Activated naive CD4-positive, alpha-beta T cell treated with anti-CD3 and anti-CD28 coated beads for 36 hours (primary cell): ENCODE measurements at regions not wholly inside any gene's neighbourhood (a gene's known extent, or its start where the extent isn't known, plus 50 kb on each side); places are given as distances from the start of the nearest gene placed in this dataset.

Experiments used
- CTCF ChIA-PET: fragments of 350-600 bp; sonication (Branson Sonifier 250); formaldehyde crosslinking; loops from one replicate; lab custom pipeline; 2021; ENCODE audit warnings: antibody characterized with exemption; lab: Charles Lee
- DNase-seq: peaks from one replicate; pipeline ENCODE4 v3.0.0-alpha.2; 2020
- H3K27ac Mint-ChIP-seq: one replicate; pipeline ENCODE4 v1.8.0; 2021; ENCODE audit warnings: mild to moderate bottlenecking, mixed read lengths
- H3K27me3 Mint-ChIP-seq: one replicate; pipeline ENCODE4 v1.8.0; 2021; ENCODE audit warnings: low read depth, mixed read lengths
- H3K36me3 Mint-ChIP-seq: one replicate; pipeline ENCODE4 v1.8.0; 2021; ENCODE audit warnings: low read depth, mixed read lengths
- H3K4me1 Mint-ChIP-seq: one replicate; pipeline ENCODE4 v1.8.0; 2021; ENCODE audit warnings: low read depth, mixed read lengths
- H3K4me3 Mint-ChIP-seq: one replicate; pipeline ENCODE4 v1.8.0; 2021; ENCODE audit warnings: mild to moderate bottlenecking, moderate library complexity, mixed read lengths
- H3K9me3 Mint-ChIP-seq: one replicate; pipeline ENCODE4 v1.8.0; 2021; ENCODE audit warnings: mixed read lengths
- intact Hi-C: fragments of 100-400 bp; cut with micrococcal nuclease; formaldehyde crosslinking; loops from one replicate; pipeline ENCODE4 v1.15.1; 2023

- CTCF ChIA-PET: interaction anchor here (0.7 kb wide), 1 partner anchor 448 kb away, joined by 4 read pairs; no protein-coding TSS in a partner anchor
- intact Hi-C loops: loop anchor here (1.0 to 10.0 kb wide), 3 partner anchors 448 to 561 kb away; no protein-coding TSS in a partner anchor
- H3K9me3 Mint-ChIP-seq: no peaks in the 10 kb centered on the region
- no peaks in the 10 kb centered on the region for H3K4me1 Mint-ChIP-seq
- H3K27ac Mint-ChIP-seq: no peak overlapping the region
- DNase-seq: peak; percentile 32
- H3K4me3 Mint-ChIP-seq: no peak overlapping the region
- peaks cover 2% of the 10 kb centered on the region for H3K27me3 Mint-ChIP-seq
- no peaks in the 10 kb centered on the region for H3K36me3 Mint-ChIP-seq
Observed at GRCh38 chr12:118853634-118854033, 127.7 kb upstream of the SRRM4 start.

- Mint-ChIP-seq H3K4me3 (no peak overlapping the region), H3K4me1 (no peaks in the 10 kb centered on the region), H3K36me3 (no peaks in the 10 kb centered on the region), H3K27ac (no peak overlapping the region), H3K27me3 (peaks cover 2% of the 10 kb centered on the region), H3K9me3 (no peaks in the 10 kb centered on the region)
- CTCF ChIA-PET: no interaction called here
- DNase-seq: no peak
- intact Hi-C loops: loop anchor here (10.0 kb wide), 1 partner anchor 559 kb away; no protein-coding TSS in a partner anchor
Observed at GRCh38 chr12:118855858-118856257, 125.5 kb upstream of the SRRM4 start.

- Mint-ChIP-seq H3K4me3 (no peak overlapping the region), H3K9me3 (no peaks in the 10 kb centered on the region), H3K27ac (no peak overlapping the region), H3K36me3 (no peaks in the 10 kb centered on the region), H3K27me3 (peaks cover 5% of the 10 kb centered on the region), H3K4me1 (no peaks in the 10 kb centered on the region)
- intact Hi-C loops: no loop called here
- peak; percentile 7 for DNase-seq
- CTCF ChIA-PET: no interaction called here
Observed at GRCh38 chr12:118866346-118866745, 115.0 kb upstream of the SRRM4 start.

DNA sequence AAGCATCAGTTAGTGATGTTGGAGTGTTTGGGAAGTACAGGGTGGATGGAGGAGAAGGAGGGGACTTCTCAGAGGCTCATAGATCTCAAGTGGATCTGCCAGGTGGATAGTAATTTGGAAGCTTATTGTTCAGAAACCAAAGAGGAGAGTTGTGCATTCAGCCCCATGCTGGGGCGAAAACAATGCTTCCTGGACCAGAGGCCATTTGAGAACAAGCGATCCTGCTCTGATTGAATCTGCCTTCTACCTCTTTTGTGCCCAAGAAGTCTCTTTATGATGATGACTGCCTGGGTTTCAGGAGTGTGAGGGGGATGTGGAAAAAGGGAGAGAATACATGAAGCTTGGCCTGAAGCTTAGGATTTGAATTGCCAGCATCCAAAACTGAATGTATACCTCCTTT lies 110.8 kb upstream of the SRRM4 start:
- CTCF ChIA-PET: no interaction called here

DNA sequence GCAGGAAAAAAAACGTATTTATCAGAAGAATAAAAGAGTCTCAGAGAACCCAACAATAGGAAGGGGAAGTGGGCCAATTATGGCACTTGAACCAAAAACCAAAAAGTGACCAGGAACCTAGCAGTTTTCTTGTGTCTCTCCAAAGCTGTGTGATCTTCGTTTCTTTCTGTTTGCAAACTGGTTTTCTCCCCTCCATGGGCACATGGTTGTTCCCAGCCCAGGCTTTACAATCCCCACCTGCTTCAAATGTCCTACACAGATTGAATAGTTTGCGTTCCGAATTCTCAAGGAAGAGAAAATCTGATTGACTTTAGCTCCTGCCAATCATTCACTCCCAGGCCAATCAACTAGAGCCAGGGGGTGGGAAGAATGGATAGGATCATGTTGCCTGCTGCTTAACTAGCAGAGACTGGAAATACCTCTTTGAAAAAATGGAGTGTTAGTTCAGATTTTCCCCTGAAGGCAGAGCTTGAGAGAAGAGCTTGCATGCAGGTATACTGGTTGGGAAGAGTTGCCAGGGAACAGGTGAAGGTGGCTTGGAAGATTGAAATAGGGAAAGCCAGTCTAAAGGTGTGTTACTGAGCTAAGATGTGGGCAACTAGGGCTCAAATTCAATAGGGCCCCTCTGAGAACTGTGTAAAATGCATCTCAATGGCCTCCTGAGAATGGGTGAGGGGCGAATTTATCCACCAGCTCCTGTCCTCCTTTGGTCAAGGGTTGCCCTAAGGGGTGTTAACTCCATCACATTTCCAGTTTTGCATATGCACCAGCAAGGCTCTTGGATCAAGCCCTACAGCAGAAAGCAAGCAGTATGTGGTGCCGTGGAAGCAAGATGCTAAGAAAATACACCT lies 106.4 kb upstream of the SRRM4 start:
- Mint-ChIP-seq H3K4me1 (no peaks in the 10 kb centered on the region), H3K36me3 (no peaks in the 10 kb centered on the region), H3K4me3 (no peak overlapping the region), H3K27ac (no peak overlapping the region), H3K9me3 (no peaks in the 10 kb centered on the region), H3K27me3 (no peaks in the 10 kb centered on the region)
- DNase-seq: no peak
- CTCF ChIA-PET: no interaction called here
- intact Hi-C loops: no loop called here

More for the DNA sequence above, 110.8 kb upstream of the SRRM4 start:
- no peak for DNase-seq
- intact Hi-C loops: no loop called here
- Mint-ChIP-seq H3K27me3 (peaks cover 3% of the 10 kb centered on the region), H3K36me3 (no peaks in the 10 kb centered on the region), H3K4me3 (no peak overlapping the region), H3K9me3 (no peaks in the 10 kb centered on the region), H3K27ac (no peak overlapping the region), H3K4me1 (no peaks in the 10 kb centered on the region)

DNA sequence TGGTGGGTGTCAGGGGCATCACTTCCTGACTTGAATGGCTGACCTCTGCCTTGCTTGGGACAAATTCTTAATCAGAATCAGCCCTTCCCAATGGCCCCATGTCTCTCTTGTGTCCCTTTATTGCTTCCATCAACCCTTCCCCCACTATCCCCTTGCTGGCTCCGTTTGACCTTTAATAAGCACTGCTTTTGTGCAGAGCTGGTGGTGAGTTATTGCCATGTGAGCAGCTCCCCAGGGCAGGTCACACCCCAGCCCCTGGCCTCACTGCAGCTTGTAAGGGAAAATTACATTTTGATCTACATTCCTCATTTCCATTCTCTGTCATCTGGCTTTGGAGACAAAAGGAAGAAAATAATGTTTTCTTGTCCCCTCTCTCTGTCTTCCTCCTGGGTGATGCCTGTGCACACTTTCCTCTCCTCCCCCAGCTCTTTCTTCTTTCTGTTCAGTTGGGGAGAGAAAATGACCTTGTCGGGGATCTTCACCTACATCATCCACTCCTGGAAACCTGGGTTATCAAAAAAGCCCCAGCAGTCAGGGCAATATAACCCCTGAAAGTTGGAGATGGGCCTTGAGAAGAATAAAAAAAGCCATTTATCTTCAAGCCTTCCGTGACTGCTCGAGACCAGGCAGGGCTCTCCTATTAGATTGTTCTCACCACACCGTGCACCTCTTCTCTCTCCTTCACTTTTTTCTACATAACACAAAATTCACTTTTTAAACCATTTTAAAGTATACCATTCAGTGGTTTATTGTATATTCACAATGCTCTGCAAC lies 100.4 kb upstream of the SRRM4 start:
- CTCF ChIA-PET: no interaction called here
- no peaks in the 10 kb centered on the region for H3K4me1 Mint-ChIP-seq
- no peaks in the 10 kb centered on the region for H3K27me3 Mint-ChIP-seq
- intact Hi-C loops: no loop called here
- no peak for DNase-seq
- no peak overlapping the region for H3K4me3 Mint-ChIP-seq
- no peak overlapping the region for H3K27ac Mint-ChIP-seq
- no peaks in the 10 kb centered on the region for H3K36me3 Mint-ChIP-seq
- no peaks in the 10 kb centered on the region for H3K9me3 Mint-ChIP-seq

GRCh38 chr12:118884226-118884625 lies 97.1 kb upstream of the SRRM4 start:
- Mint-ChIP-seq H3K4me3 (no peak overlapping the region), H3K27me3 (peaks cover under 1% of the 10 kb centered on the region), H3K27ac (no peak overlapping the region), H3K9me3 (no peaks in the 10 kb centered on the region), H3K4me1 (no peaks in the 10 kb centered on the region), H3K36me3 (no peaks in the 10 kb centered on the region)
- no peak for DNase-seq
- intact Hi-C loops: no loop called here
- CTCF ChIA-PET: no interaction called here

DNA sequence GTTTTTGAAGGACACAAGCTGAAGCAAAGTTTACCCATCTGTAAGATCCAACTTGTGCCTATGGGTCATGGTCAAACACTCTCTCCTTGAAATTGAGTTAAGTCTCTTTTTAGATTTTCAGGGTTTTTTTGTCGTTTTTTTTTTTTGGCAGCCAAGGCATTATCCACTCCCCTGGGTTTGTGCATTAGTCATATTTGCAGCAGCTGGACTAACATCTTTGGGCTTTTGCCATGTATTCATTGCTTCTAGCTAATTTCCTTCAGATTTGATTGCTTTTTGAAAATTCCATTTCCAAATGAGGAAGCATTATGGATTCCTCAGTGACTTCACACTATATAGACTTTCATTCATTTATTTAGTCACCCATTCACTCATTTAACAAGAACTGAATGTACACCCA lies 80.3 kb upstream of the SRRM4 start:
- Mint-ChIP-seq H3K4me1 (no peaks in the 10 kb centered on the region), H3K27ac (no peak overlapping the region), H3K36me3 (no peaks in the 10 kb centered on the region), H3K4me3 (no peak overlapping the region), H3K9me3 (peaks cover 4% of the 10 kb centered on the region), H3K27me3 (no peaks in the 10 kb centered on the region)
- CTCF ChIA-PET: no interaction called here
- DNase-seq: no peak
- intact Hi-C loops: no loop called here

- H3K27ac Mint-ChIP-seq: no peak overlapping the region
- no peak for DNase-seq
- H3K4me1 Mint-ChIP-seq: no peaks in the 10 kb centered on the region
- H3K27me3 Mint-ChIP-seq: peaks cover 4% of the 10 kb centered on the region
- no peak overlapping the region for H3K4me3 Mint-ChIP-seq
- no peaks in the 10 kb centered on the region for H3K36me3 Mint-ChIP-seq
- CTCF ChIA-PET: no interaction called here
- peaks cover 5% of the 10 kb centered on the region for H3K9me3 Mint-ChIP-seq
- intact Hi-C loops: no loop called here
Observed at GRCh38 chr12:118908811-118909210, 72.5 kb upstream of the SRRM4 start.

GRCh38 chr12:118912697-118913270 lies 68.6 kb upstream of the SRRM4 start:
- Mint-ChIP-seq H3K4me3 (no peak overlapping the region), H3K4me1 (no peaks in the 10 kb centered on the region), H3K9me3 (peaks cover 2% of the 10 kb centered on the region), H3K27me3 (no peaks in the 10 kb centered on the region), H3K36me3 (no peaks in the 10 kb centered on the region), H3K27ac (no peak overlapping the region)
- DNase-seq: no peak
- CTCF ChIA-PET: no interaction called here
- intact Hi-C loops: no loop called here

DNA sequence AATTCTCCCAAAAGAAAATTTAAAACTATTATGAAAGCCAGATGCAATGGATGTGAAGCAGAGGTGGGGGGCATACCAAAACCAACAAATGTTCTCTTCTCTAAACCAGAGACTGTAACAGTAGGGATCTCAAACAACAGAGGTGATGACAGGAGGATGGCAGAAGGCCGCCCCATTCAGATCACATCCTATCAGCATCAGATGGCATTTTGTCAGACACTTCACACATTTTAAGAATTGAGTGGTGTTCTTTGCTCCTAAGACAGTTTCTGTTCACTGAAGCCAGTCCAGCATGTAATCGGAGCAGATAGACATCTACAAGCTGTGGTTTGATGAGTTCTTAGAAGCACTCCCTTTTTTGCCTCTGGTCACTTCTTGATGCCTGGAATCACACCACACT lies 59.6 kb upstream of the SRRM4 start:
- intact Hi-C loops: no loop called here
- Mint-ChIP-seq H3K36me3 (no peaks in the 10 kb centered on the region), H3K4me1 (no peaks in the 10 kb centered on the region), H3K4me3 (no peak overlapping the region), H3K9me3 (peaks cover 1% of the 10 kb centered on the region), H3K27me3 (no peaks in the 10 kb centered on the region), H3K27ac (no peak overlapping the region)
- CTCF ChIA-PET: no interaction called here
- no peak for DNase-seq

GRCh38 chr12:118922405-118922804 lies 58.9 kb upstream of the SRRM4 start:
- CTCF ChIA-PET: no interaction called here
- H3K27ac Mint-ChIP-seq: no peak overlapping the region
- H3K36me3 Mint-ChIP-seq: no peaks in the 10 kb centered on the region
- no peak for DNase-seq
- intact Hi-C loops: no loop called here
- no peaks in the 10 kb centered on the region for H3K27me3 Mint-ChIP-seq
- peaks cover 1% of the 10 kb centered on the region for H3K9me3 Mint-ChIP-seq
- H3K4me3 Mint-ChIP-seq: no peak overlapping the region
- no peaks in the 10 kb centered on the region for H3K4me1 Mint-ChIP-seq
